CD4-positive, alpha-beta memory T cell (primary cell): ENCODE measurements at regions not wholly inside any gene's neighbourhood (a gene's known extent, or its start where the extent isn't known, plus 50 kb on each side); places are given as distances from the start of the nearest gene placed in this dataset.
"Not testable (repeated sequence)": the region's sequence is repeated elsewhere in the genome, so short reads cannot be mapped to it uniquely, and the experiment has no call there.

Source experiments
- CTCF ChIA-PET: fragments of 350-600 bp; sonication (Branson Sonifier 250); formaldehyde crosslinking; loops from one replicate; lab custom pipeline; 2021; ENCODE audit warnings: inconsistent platforms; ENCODE audit not compliant: partially characterized antibody; lab: Charles Lee
- POLR2A ChIA-PET: fragments of 350-600 bp; sonication (Branson Sonifier 250); formaldehyde crosslinking; loops from one replicate; lab custom pipeline; 2021; ENCODE audit not compliant: partially characterized antibody; lab: Charles Lee
- DNase-seq, 5 donors: peaks; one replicate each; pipeline versions ENCODE4 v3.0.0 to v3.0.0-alpha.2; 2020 to 2022; ENCODE audit warnings: mixed read lengths in 1 of 5
- H3K27ac ChIP-seq: one replicate; pipeline ENCODE4 v1.7.0; 2013; ENCODE audit warnings: low read depth, low read length
- H3K27me3 ChIP-seq: 2 replicates; pipeline ENCODE4 v1.7.0; 2013; ENCODE audit warnings: mild to moderate bottlenecking, low read length, moderate library complexity; ENCODE audit not compliant: insufficient read depth
- H3K36me3 ChIP-seq: 2 replicates; pipeline ENCODE4 v1.7.0; 2013; ENCODE audit warnings: mild to moderate bottlenecking, low read length, moderate library complexity; ENCODE audit not compliant: insufficient read depth
- H3K4me1 ChIP-seq: 2 replicates; pipeline ENCODE4 v1.7.0; 2013; ENCODE audit warnings: mild to moderate bottlenecking, low read length, moderate library complexity; ENCODE audit not compliant: insufficient read depth
- H3K4me3 ChIP-seq, 2 donors: one replicate each; pipeline ENCODE4 v1.7.0; 2013; ENCODE audit warnings: low read length in 2 of 2, mild to moderate bottlenecking in 1 of 2
- H3K9me3 ChIP-seq, 2 donors: one replicate each; pipeline ENCODE4 v1.7.0; 2013; ENCODE audit warnings: low read length in 2 of 2, control low read depth in 1 of 2; ENCODE audit not compliant: control insufficient read depth in 1 of 2
- H3K27ac Mint-ChIP-seq, 7 donors: one replicate each; pipeline ENCODE4 v1.8.0; 2020 to 2021; ENCODE audit warnings: mixed read lengths in 7 of 7, mild to moderate bottlenecking in 6 of 7, inconsistent platforms in 3 of 7, moderate library complexity in 3 of 7
- H3K27me3 Mint-ChIP-seq, 2 donors: one replicate each; pipeline ENCODE4 v1.8.0; 2020 to 2021; ENCODE audit warnings: mixed read lengths in 2 of 2
- H3K36me3 Mint-ChIP-seq, 2 donors: one replicate each; pipeline ENCODE4 v1.8.0; 2020 to 2021; ENCODE audit warnings: mixed read lengths in 2 of 2, inconsistent platforms in 1 of 2, mild to moderate bottlenecking in 1 of 2
- H3K4me1 Mint-ChIP-seq, 4 donors: one replicate each; pipeline ENCODE4 v1.8.0; 2020 to 2021; ENCODE audit warnings: mixed read lengths in 4 of 4, mild to moderate bottlenecking in 1 of 4
- H3K4me3 Mint-ChIP-seq, 8 donors: one replicate each; pipeline ENCODE4 v1.8.0; 2020 to 2021; ENCODE audit warnings: mixed read lengths in 8 of 8, mild to moderate bottlenecking in 7 of 8, moderate library complexity in 6 of 8, inconsistent platforms in 3 of 8
- H3K9me3 Mint-ChIP-seq, 8 donors: one replicate each; pipeline ENCODE4 v1.8.0; 2020 to 2021; ENCODE audit warnings: mixed read lengths in 8 of 8, mild to moderate bottlenecking in 5 of 8, inconsistent platforms in 3 of 8, moderate library complexity in 1 of 8
- intact Hi-C: fragments of 100-400 bp; cut with micrococcal nuclease; formaldehyde crosslinking; loops from one replicate; pipeline ENCODE4 v1.15.1; 2023

GRCh38 chr2:67159929-67160328, 237.2 kb upstream of the ETAA1 start:
- intact Hi-C loops = no loop called here
- H3K27me3 ChIP-seq = no peaks in the 10 kb centered on the region
- no peak overlapping the region for H3K4me3 Mint-ChIP-seq

GRCh38 chr2:67164771-67165522, 232.2 kb upstream of the ETAA1 start:
- Histone ChIP-seq H3K27ac (no peak overlapping the region), H3K27me3 (no peaks in the 10 kb centered on the region), H3K4me1 (no peaks in the 10 kb centered on the region), H3K4me3 (no peak overlapping the region), H3K9me3 (no peaks in the 10 kb centered on the region), H3K36me3 (no peaks in the 10 kb centered on the region)
- Mint-ChIP-seq H3K9me3 (peaks cover 0 to 14% (median 5%) of the 10 kb centered on the region in 8 donors), H3K4me3 (no peak overlapping the region), H3K27me3 (no peaks in the 10 kb centered on the region), H3K27ac (no peak overlapping the region), H3K4me1 (no peaks in the 10 kb centered on the region), H3K36me3 (no peaks in the 10 kb centered on the region)
- intact Hi-C loops = no loop called here
- DNase-seq = no peak
- ChIA-PET POLR2A (no interaction called here), CTCF (no interaction called here)

More at GRCh38 chr2:67159929-67160328, 237.2 kb upstream of the ETAA1 start:
- ChIA-PET CTCF (no interaction called here), POLR2A (no interaction called here)
- H3K27ac ChIP-seq = no peak overlapping the region
- peaks cover 0 to 4% (median 0%) of the 10 kb centered on the region in 8 donors for H3K9me3 Mint-ChIP-seq
- H3K27ac Mint-ChIP-seq = no peak overlapping the region
- no peaks in the 10 kb centered on the region for H3K36me3 Mint-ChIP-seq
- no peak overlapping the region for H3K4me3 ChIP-seq
- H3K27me3 Mint-ChIP-seq = no peaks in the 10 kb centered on the region
- no peak for DNase-seq
- H3K36me3 ChIP-seq = no peaks in the 10 kb centered on the region
- H3K4me1 Mint-ChIP-seq = no peaks in the 10 kb centered on the region
- no peaks in the 10 kb centered on the region for H3K4me1 ChIP-seq
- H3K9me3 ChIP-seq = no peaks in the 10 kb centered on the region

- Mint-ChIP-seq H3K27me3 (no peaks in the 10 kb centered on the region), H3K27ac (no peak overlapping the region), H3K36me3 (no peaks in the 10 kb centered on the region), H3K9me3 (peaks cover 0 to 14% (median 5%) of the 10 kb centered on the region in 8 donors), H3K4me3 (no peak overlapping the region), H3K4me1 (no peaks in the 10 kb centered on the region)
- ChIA-PET CTCF (no interaction called here), POLR2A (no interaction called here)
- Histone ChIP-seq H3K27me3 (no peaks in the 10 kb centered on the region), H3K27ac (no peak overlapping the region), H3K4me1 (no peaks in the 10 kb centered on the region), H3K9me3 (no peaks in the 10 kb centered on the region), H3K36me3 (no peaks in the 10 kb centered on the region), H3K4me3 (no peak overlapping the region)
- no peak for DNase-seq
- intact Hi-C loops = no loop called here
These were observed 231.6 kb upstream of the ETAA1 start for GRCh38 chr2:67165523-67165990.

GRCh38 chr2:67166511-67166910, 230.6 kb upstream of the ETAA1 start:
- H3K27me3 ChIP-seq, H3K4me1 ChIP-seq, intact Hi-C loops, H3K27ac ChIP-seq, H3K9me3 ChIP-seq, H3K4me1 Mint-ChIP-seq, H3K27ac Mint-ChIP-seq, H3K36me3 Mint-ChIP-seq, DNase-seq, POLR2A ChIA-PET, CTCF ChIA-PET, H3K27me3 Mint-ChIP-seq, H3K36me3 ChIP-seq, H3K4me3 ChIP-seq, H3K4me3 Mint-ChIP-seq: not testable (repeated sequence)
- peaks cover 0 to 14% (median 5%) of the 10 kb centered on the region in 8 donors for H3K9me3 Mint-ChIP-seq

GRCh38 chr2:67169417-67170140, 227.6 kb upstream of the ETAA1 start:
- intact Hi-C loops = no loop called here
- H3K4me1 Mint-ChIP-seq = no peaks in the 10 kb centered on the region
- H3K27ac ChIP-seq = no peak overlapping the region
- ChIA-PET CTCF (no interaction called here), POLR2A (no interaction called here)
- H3K36me3 Mint-ChIP-seq = no peaks in the 10 kb centered on the region
- H3K4me3 ChIP-seq = no peak overlapping the region
- H3K27me3 ChIP-seq = no peaks in the 10 kb centered on the region
- H3K9me3 Mint-ChIP-seq = peaks cover 0 to 12% (median 5%) of the 10 kb centered on the region in 8 donors
- no peak for DNase-seq
- H3K27ac Mint-ChIP-seq = no peak overlapping the region
- no peaks in the 10 kb centered on the region for H3K27me3 Mint-ChIP-seq
- no peak overlapping the region for H3K4me3 Mint-ChIP-seq
- H3K36me3 ChIP-seq = no peaks in the 10 kb centered on the region
- H3K9me3 ChIP-seq = no peaks in the 10 kb centered on the region
- no peaks in the 10 kb centered on the region for H3K4me1 ChIP-seq

- POLR2A ChIA-PET = no interaction called here
- DNase-seq = no peak
- Mint-ChIP-seq H3K4me1 (no peaks in the 10 kb centered on the region), H3K36me3 (no peaks in the 10 kb centered on the region), H3K27me3 (no peaks in the 10 kb centered on the region), H3K27ac (no peak overlapping the region), H3K4me3 (no peak overlapping the region), H3K9me3 (peaks cover 0 to 10% (median 3%) of the 10 kb centered on the region in 8 donors)
- no peak overlapping the region for H3K4me3 ChIP-seq
- intact Hi-C loops = no loop called here
- no peaks in the 10 kb centered on the region for H3K36me3 ChIP-seq
- no peaks in the 10 kb centered on the region for H3K4me1 ChIP-seq
- H3K9me3 ChIP-seq = no peaks in the 10 kb centered on the region
- no peaks in the 10 kb centered on the region for H3K27me3 ChIP-seq
- CTCF ChIA-PET = no interaction called here
- H3K27ac ChIP-seq = no peak overlapping the region
These were observed 217.6 kb upstream of the ETAA1 start for GRCh38 chr2:67179526-67179925.

- Histone ChIP-seq H3K4me3 (no peak overlapping the region), H3K36me3 (no peaks in the 10 kb centered on the region), H3K4me1 (no peaks in the 10 kb centered on the region), H3K27ac (no peak overlapping the region), H3K9me3 (no peaks in the 10 kb centered on the region), H3K27me3 (no peaks in the 10 kb centered on the region)
- ChIA-PET POLR2A (no interaction called here), CTCF (no interaction called here)
- H3K9me3 Mint-ChIP-seq = peaks cover 0 to 9% (median 5%) of the 10 kb centered on the region in 8 donors
- no peak overlapping the region for H3K4me3 Mint-ChIP-seq
- no peaks in the 10 kb centered on the region for H3K4me1 Mint-ChIP-seq
- H3K27me3 Mint-ChIP-seq = no peaks in the 10 kb centered on the region
- no peak for DNase-seq
- intact Hi-C loops = no loop called here
- H3K27ac Mint-ChIP-seq = no peak overlapping the region
- H3K36me3 Mint-ChIP-seq = no peaks in the 10 kb centered on the region
These were observed 216.3 kb upstream of the ETAA1 start for GRCh38 chr2:67180841-67181240.
